ENCODE measurements at regions not wholly inside any gene's neighbourhood (a gene's known extent, or its start where the extent isn't known, plus 50 kb on each side); places are given as distances from the start of the nearest gene placed in this dataset.

DNA sequence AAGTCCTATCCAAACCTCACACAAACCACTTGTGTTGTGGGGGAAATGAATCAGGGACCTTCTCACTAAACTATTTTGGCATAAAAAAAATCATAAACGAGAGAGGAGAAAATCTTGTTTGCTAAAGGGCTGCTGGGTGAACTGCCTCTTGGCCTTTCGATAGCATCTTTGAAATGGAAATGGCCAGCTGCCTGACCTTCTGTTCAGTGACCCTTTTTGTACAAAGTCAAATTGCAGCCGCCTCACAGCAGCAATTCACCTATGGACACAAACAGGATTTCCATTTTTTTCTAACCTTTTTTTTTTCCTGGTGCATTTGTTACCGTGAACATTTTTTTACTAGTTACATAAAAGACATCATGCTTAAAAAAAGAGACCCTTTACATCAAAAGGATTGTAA lies 89.0 kb upstream of the ONECUT1 start:
- DNase-seq (ENCODE audit: low read depth in 2 of 2), result no peak

GRCh38 chr15:52876991-52877663 lies 87.0 kb upstream of the ONECUT1 start:
- DNase-seq (ENCODE audit: low read depth in 2 of 2), result no peak

DNA sequence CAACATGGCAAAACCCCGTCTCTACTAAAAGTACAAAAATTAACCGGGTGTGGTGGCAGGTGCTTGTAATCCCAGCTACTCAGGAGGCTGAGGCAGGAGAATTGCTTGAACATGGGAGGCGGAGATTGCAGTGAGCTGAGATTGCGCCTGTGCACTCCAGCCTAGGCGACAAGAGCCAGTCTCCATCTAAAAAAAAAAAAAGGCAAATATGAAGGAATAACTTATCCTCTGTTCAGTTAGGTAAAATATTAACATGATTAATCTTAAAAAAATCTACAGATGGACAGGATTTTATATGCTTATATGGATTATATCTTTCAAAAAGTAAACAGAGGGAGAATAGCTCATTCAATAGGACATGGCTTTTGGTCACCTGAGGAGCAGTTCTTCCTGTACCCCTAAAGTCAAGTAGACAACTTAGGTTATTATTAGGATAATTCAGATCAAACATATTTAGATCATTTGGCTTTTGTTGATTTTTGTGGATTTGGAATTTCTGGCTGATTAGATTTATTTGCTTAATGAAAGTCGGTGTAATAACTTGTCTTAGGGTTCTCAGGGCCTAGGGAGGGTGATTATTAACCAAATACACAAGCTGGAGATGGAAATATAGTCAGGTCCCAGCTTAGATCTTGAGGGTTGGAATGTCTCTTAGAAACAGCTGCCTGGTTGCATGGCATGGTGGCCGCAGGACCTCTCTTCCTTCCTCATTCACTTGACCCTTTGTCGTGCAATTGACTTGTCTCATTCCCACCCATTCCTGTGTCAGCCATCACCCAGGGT lies 82.1 kb upstream of the ONECUT1 start:
- no peak for DNase-seq (ENCODE audit: low read depth in 2 of 2)

DNA sequence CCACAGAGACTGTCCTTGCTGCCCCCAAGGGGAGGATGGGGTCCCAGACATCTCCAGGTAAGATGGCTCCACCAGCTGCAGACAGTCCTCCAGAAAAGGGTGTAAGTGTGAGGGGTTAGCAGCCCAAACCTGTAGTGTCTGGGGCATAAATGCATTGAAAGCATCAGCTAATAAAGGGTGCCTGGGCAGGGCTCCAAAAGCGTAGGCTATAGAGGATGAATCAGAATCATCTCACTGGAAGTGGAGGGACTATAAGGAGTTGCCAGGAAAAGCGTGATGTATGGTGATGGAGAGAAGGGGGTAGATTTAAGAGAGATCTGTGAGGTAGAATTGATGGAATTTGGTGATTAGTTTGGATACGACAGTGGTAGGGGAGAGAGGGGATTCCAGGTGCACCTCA lies 79.9 kb upstream of the ONECUT1 start:
- no peak for DNase-seq (ENCODE audit: low read depth in 2 of 2)

- no peak for DNase-seq (ENCODE audit: low read depth in 2 of 2)
Measured at GRCh38 chr15:52866698-52867097, 76.6 kb upstream of the ONECUT1 start.

DNA sequence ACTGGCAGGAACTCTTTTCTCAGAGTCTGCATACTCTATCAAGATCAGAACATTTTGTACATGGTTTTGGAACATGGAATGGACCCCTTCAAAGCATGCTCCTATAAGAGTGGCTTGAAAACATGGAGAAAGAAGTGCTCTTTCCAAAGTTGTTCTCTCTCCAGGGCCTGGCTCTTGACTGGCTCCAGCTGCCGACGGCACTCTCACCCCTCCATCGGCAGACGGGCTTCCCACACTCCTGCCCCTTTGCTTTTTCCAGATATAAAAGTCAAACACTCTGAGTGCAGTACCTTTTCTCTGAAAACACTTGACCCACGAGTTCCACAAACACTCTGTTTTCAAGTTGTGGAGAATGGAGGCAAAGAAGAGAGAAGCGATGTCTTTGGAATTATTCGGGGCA lies 72.5 kb upstream of the ONECUT1 start:
- no peak for DNase-seq (ENCODE audit: low read depth in 2 of 2)

GRCh38 chr15:52858782-52859176 lies 68.6 kb upstream of the ONECUT1 start:
- DNase-seq (ENCODE audit: low read depth in 2 of 2), result no peak

DNA sequence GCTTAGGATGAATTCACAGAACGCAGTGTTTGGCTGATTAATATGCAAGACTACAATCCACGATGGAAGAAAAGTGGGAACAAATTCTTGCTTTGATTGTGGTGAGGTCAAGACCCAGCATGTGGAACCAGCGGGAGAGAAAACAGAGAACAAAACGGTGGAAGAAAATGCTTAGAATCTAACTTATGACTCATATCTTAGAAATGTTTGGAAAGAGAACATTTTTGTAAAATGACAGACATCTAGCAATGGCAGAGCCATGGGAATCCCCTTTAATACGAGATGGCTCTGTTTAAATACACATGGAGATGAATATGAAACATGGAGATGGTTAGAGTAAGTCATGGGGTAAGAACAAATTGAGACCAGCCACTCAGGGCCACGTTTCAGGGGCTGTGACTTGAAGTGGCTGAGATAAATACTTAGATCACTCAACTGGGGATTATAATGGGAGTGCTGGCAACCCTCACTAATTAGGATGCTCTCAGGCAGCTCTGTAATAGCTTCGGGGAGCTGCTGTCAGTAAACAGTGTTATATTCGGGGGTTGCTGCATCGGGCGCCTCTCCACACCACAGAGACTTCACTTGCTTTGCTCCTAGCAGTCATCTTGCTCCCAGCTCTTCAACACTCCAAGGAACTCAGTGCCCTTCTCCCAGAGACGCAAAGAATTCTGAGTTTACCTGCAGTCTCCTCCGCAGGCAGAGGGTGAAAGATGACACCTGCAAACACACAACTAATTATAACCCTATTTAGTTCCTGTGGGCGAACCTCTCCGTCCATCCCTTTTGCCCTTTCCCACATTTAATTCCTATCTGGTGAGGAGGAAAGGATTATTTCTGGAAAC lies 68.0 kb upstream of the ONECUT1 start:
- no peak for DNase-seq (ENCODE audit: low read depth in 2 of 2)

- no peak for DNase-seq (ENCODE audit: low read depth in 2 of 2)
Measured at GRCh38 chr15:52857471-52857870, 67.3 kb upstream of the ONECUT1 start.

DNA sequence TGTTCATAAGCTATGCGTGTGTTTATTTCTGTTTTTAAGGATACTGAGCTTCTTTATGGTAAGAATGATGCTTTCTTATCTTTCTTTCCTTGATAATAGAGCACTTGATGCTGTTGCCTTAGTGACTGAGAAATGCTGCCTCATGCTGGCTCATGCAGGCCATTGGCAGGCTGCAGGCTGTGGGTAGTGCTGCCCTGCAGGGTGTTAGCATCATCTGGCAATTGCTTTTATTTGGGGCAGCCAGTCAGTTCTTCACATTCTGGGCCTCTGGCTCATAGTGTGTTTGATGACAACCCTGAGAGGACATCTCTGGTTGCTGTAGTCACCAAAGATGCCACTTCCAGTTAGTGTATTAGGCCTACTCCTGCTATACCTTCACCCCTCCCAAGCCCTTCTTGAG lies 66.2 kb upstream of the ONECUT1 start:
- DNase-seq (ENCODE audit: low read depth in 2 of 2), result no peak

DNA sequence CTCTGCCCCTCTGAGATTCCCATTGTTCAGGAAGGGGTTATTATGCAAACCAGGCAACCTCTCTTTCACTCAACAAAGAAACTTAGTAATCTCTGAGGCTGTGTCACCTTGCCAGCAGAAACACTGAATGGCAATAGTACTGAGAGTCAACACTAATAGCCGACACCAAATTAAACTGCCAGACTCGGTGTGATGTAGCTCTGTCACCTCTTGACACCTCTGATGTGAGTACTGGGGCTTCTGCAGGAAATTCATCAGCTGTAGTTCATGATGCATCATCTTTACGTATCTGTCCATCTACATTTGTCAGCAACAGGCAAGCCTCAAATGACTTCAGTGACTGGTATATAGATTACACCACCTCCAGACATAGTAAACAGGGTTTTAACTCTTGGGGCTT lies 65.0 kb upstream of the ONECUT1 start:
- no peak for DNase-seq (ENCODE audit: low read depth in 2 of 2)

DNA sequence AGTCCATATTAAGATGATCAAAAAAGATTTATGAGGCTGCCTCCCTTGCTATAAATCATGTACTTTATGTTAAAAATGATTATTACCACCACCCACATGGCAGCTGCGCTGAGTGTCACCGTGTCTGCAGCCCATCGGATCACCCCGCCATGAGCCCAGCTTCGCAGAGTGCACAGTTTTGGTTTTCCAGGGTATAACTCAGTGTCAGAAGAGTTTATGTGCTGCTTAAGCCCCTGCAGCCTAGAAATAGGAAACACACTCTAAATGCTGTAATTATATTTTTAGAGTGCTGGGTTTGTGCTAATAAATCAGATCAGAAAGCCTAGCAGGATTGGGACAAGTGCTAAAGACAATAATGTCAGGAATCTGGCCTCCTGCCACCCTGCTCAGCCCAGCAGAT lies 54.7 kb upstream of the ONECUT1 start:
- DNase-seq (ENCODE audit: low read depth in 2 of 2), result no peak

All from stimulated activated CD4-positive, alpha-beta T cell treated with anti-CD3 and anti-CD28 coated beads, Interleukin-15, amount 100 ng/mL, for 48 hours (primary cell).